ENCODE measurements at regions not wholly inside any gene's neighbourhood (a gene's known extent, or its start where the extent isn't known, plus 50 kb on each side); places are given as distances from the start of the nearest gene placed in this dataset.

GRCh38 chr11:134532131-134532920 is 120.3 kb upstream of the B3GAT1 start:
- TF ChIP-seq POLR2A (IDR thresholded peaks at IDR 0.05; ENCODE audit: extremely low read depth, insufficient read length): no peak
- TF ChIP-seq CTCF (IDR thresholded peaks at IDR 0.05; ENCODE audit: low read depth, low read length): no peak

All from NB4 (cell line).